Midbrain (tissue), 1 donor: ENCODE measurements at regions not wholly inside any gene's neighbourhood (a gene's known extent, or its start where the extent isn't known, plus 50 kb on each side); places are given as distances from the start of the nearest gene placed in this dataset.

ENCODE experiments used
- DNase-seq: peaks from one replicate; lab custom pipeline; 2025; lab: John Stamatoyannopoulos, UW

GRCh38 chr11:28384418-28384817, 276.2 kb downstream of the METTL15 start:
- DNase-seq = no peak

- DNase-seq = no peak
These were observed 275.3 kb downstream of the METTL15 start for GRCh38 chr11:28383456-28383855.
